ENCODE measurements at regions not wholly inside any gene's neighbourhood (a gene's known extent, or its start where the extent isn't known, plus 50 kb on each side); places are given as distances from the start of the nearest gene placed in this dataset.

DNA sequence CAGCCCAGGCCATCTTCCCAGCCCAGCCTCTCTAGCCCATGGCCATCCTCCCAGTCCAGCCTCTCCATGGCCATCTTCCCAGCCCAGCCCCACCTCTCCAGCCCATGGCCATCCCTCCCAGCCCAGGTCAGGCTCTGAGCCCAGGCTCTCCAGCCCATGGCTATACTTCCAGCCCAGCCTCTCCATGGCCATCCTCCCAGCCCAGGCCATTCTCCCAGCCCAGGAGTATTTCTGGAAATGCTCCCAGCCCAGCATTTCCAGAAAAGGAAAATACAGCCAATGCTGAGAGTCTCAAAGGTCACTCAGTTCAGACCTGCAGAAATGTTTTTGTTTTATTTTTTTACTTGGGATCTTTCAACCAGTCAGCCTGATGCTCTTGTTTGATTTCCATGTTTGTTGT is 70.0 kb upstream of the ZNF281 start:
- TF ChIP-seq POLR2A (IDR thresholded peaks at IDR 0.05) (no peak), POLR2AphosphoS5 (IDR thresholded peaks at IDR 0.05) (no peak)
- TF ChIP-seq, protein P1, sequence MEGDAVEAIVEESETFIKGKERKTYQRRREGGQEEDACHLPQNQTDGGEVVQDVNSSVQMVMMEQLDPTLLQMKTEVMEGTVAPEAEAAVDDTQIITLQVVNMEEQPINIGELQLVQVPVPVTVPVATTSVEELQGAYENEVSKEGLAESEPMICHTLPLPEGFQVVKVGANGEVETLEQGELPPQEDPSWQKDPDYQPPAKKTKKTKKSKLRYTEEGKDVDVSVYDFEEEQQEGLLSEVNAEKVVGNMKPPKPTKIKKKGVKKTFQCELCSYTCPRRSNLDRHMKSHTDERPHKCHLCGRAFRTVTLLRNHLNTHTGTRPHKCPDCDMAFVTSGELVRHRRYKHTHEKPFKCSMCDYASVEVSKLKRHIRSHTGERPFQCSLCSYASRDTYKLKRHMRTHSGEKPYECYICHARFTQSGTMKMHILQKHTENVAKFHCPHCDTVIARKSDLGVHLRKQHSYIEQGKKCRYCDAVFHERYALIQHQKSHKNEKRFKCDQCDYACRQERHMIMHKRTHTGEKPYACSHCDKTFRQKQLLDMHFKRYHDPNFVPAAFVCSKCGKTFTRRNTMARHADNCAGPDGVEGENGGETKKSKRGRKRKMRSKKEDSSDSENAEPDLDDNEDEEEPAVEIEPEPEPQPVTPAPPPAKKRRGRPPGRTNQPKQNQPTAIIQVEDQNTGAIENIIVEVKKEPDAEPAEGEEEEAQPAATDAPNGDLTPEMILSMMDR (IDR thresholded peaks at IDR 0.05) = no peak
- Histone ChIP-seq H3K4me1 (replicated peaks) (no peaks in the 10 kb centered on the region), H3K4me3 (no peak overlapping the region), H3K36me3 (no peaks in the 10 kb centered on the region), H3K9me3 (no peaks in the 10 kb centered on the region), H3K27me3 (replicated peaks; ENCODE audit: insufficient read depth) (no peaks in the 10 kb centered on the region), H3K27ac (no peak overlapping the region)
- intact Hi-C loops (cut with DNase I) = loop anchor here (10.0 kb wide), 1 partner anchor 795 kb away; no protein-coding TSS in a partner anchor
- DNase-seq (ENCODE audit: low spot score) = no peak

DNA sequence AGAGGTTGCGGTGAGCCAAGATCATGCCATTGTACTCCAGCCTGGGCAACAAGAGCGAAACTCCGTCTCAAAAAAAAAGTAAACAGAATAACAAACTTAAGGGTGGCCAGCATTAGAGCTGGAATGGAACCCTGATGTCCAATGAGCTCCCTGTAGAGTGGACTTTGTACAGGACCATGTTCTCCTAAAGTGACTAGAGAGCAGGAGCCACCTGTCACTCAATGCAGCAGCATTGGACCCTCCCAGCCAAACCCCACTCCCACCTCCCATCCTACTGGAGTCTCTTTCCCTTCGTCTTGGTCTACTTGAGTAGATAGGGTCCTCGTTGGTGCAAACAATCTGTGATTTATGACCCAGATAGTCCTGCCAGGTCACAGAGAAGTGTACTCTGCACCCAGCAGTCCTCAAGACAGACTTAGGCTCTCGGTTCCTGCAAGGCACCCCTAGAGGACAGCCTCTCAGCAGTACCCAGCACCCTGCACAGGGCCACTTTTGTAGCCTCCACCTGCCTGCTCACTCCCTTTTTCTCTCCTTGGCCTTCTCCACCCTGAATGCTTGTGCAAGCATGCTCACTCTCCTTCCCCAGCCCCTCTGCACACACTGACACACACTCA is 69.2 kb upstream of the ZNF281 start:
- H3K27ac ChIP-seq = no peak overlapping the region
- no peaks in the 10 kb centered on the region for H3K27me3 ChIP-seq (replicated peaks; ENCODE audit: insufficient read depth)
- 89% methylated on average over 6 of the region's 6 CpGs for WGBS
- no peak for DNase-seq (ENCODE audit: low spot score)
- no peaks in the 10 kb centered on the region for H3K36me3 ChIP-seq
- no peak for TF ChIP-seq POLR2A (IDR thresholded peaks at IDR 0.05)
- TF ChIP-seq, protein P1 (IDR thresholded peaks at IDR 0.05) = no peak
- TF ChIP-seq POLR2AphosphoS5 (IDR thresholded peaks at IDR 0.05) = no peak
- no peaks in the 10 kb centered on the region for H3K4me1 ChIP-seq (replicated peaks)
- no peak overlapping the region for H3K4me3 ChIP-seq
- no peaks in the 10 kb centered on the region for H3K9me3 ChIP-seq
- intact Hi-C loops (cut with DNase I) = no loop called here

DNA sequence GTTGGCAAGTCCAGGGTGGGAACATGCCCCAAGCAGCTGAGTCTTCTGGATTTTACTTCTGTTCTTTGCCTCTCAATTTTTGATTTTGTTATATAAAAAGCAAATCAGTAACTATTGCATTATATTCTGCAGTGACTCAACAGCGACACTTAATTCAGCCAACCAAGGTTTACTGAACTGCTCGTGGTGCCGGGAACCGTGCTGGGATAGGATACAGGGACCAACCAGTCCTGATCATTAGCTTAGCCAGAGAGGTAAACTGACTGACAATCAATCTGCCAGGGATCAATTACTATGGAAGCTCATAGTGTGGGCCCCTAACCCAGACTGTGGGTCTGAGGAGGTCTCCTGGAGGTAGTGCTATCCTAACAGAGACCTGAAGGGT is 68.4 kb upstream of the ZNF281 start:
- Histone ChIP-seq H3K27ac (peak overlapping the region in 1 of 2 donors; percentile 25), H3K4me3 (no peak overlapping the region), H3K36me3 (no peaks in the 10 kb centered on the region), H3K9me3 (no peaks in the 10 kb centered on the region), H3K4me1 (replicated peaks) (no peaks in the 10 kb centered on the region), H3K27me3 (replicated peaks; ENCODE audit: insufficient read depth) (no peaks in the 10 kb centered on the region)
- 91% methylated on average over 4 of the region's 4 CpGs for WGBS
- intact Hi-C loops (cut with DNase I) = no loop called here
- no peak for TF ChIP-seq POLR2A (IDR thresholded peaks at IDR 0.05)
- TF ChIP-seq, protein P1 (IDR thresholded peaks at IDR 0.05) = no peak
- TF ChIP-seq POLR2AphosphoS5 (IDR thresholded peaks at IDR 0.05) = no peak
- DNase-seq (ENCODE audit: low spot score) = no peak

DNA sequence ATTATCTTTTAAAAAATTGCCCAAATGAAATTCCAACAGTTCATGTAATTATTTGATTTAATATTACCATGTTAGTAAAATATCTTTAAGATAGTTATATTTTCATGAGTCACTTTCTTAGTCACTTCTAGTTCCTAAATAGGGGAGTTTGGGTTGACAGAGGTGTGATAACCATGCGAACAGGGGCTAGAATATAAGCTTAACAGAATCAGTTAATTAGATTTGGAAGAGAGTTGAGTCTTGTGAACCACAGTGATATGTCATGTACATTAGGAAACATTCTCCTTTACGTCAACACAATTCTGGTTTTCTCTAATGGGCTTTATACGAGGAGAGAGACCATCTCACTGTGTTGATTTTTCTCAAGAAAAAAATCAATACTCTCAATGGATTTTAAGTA is 64.8 kb upstream of the ZNF281 start:
- no peak overlapping the region for H3K27ac ChIP-seq
- intact Hi-C loops (cut with DNase I) = no loop called here
- DNase-seq (ENCODE audit: low spot score) = no peak
- H3K9me3 ChIP-seq = no peaks in the 10 kb centered on the region
- no peak overlapping the region for H3K4me3 ChIP-seq
- no peaks in the 10 kb centered on the region for H3K27me3 ChIP-seq (replicated peaks; ENCODE audit: insufficient read depth)
- H3K36me3 ChIP-seq = no peaks in the 10 kb centered on the region
- H3K4me1 ChIP-seq (replicated peaks) = no peaks in the 10 kb centered on the region
- 74% methylated on average over 3 of the region's 3 CpGs for WGBS
- TF ChIP-seq POLR2A (IDR thresholded peaks at IDR 0.05) = no peak
- TF ChIP-seq, protein P1 (IDR thresholded peaks at IDR 0.05) = no peak
- TF ChIP-seq POLR2AphosphoS5 (IDR thresholded peaks at IDR 0.05) = no peak

DNA sequence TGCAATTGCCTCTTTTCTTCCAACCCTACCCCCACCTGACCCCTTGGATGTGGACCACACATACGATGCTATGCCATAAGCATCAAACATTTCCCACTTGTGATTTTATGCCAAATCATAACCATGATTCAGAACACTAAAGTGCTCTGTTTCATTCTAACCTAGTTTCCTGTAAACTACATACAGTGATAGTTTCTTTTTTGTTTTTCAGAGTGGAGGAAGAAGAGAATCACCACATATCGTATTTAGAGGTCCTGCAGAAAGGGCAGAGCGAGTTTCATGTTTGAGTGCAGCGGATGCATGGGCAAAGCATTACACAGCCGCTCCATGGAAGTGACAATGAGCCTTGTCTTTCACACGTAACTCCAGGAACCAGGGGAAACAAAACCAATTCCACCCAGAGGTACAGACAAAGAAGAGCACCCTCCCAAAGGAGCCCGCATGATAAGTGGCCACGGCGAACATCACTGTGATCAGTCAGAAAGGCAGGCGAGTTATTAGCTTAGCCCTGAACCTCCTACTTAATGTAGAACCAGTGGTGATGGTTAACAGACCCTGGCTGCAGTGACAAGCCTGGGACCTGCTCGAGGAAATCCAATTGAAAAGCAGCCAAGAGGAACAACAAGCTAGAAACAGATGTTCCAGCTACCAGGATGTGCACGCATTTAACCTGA is 64.0 kb upstream of the ZNF281 start:
- intact Hi-C loops (cut with DNase I) = no loop called here
- no peak for DNase-seq (ENCODE audit: low spot score)
- TF ChIP-seq POLR2A (IDR thresholded peaks at IDR 0.05) (no peak), POLR2AphosphoS5 (IDR thresholded peaks at IDR 0.05) (no peak)
- TF ChIP-seq, protein P1 (IDR thresholded peaks at IDR 0.05) = no peak
- Histone ChIP-seq H3K4me3 (no peak overlapping the region), H3K36me3 (no peaks in the 10 kb centered on the region), H3K9me3 (no peaks in the 10 kb centered on the region), H3K27me3 (replicated peaks; ENCODE audit: insufficient read depth) (no peaks in the 10 kb centered on the region), H3K27ac (no peak overlapping the region), H3K4me1 (replicated peaks) (no peaks in the 10 kb centered on the region)
- 52% methylated on average over 12 of the region's 12 CpGs for WGBS

Measured in prostate gland (tissue), 2 donors.